ENCODE measurements at regions not wholly inside any gene's neighbourhood (a gene's known extent, or its start where the extent isn't known, plus 50 kb on each side); places are given as distances from the start of the nearest gene placed in this dataset.

DNA sequence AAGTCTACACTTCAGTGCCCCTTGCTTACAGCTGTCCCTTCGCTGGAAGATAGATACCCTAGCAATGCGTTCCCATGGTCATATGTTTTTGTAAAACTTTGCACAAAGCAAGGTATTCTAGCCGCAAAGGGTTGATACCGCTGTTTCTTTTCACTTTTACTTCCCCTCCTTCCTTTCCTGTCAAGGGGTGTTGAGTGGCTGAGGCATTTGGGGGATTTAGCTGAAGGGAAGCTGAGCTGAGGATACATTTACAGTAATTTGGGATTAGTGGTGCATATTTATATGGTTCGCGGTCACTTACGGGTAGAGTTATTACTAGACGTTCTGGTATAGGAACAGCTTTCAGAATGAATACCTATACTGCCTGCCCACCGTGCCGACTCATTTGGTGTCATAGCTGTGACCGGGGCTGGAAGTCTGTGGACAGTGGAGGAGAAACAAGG lies 86.9 kb upstream of the WNT11 start:
- intact Hi-C loops (cut with micrococcal nuclease; ENCODE audit: unreplicated experiment): loop anchor here (5.0 kb wide), 2 partner anchors 56 to 86 kb away; partner anchors contain the start of gene WNT11
- in situ Hi-C loops (cut with MboI): no loop called here
- DNase-seq (ENCODE audit: low read depth, low spot score) (peak; percentile 71), FAIRE-seq (peak; percentile 97), ATAC-seq (peak; percentile 78)
- Histone ChIP-seq H3K27ac (ENCODE audit: control insufficient read depth, insufficient read depth) (no peak overlapping the region), H3K27me3 (replicated peaks in 1 of 2; ENCODE audit: control insufficient read depth in 2 of 2, insufficient read depth in 2 of 2, low read length in 1 of 2) (no peaks in the 10 kb centered on the region; a peak in 2 of 4 replicates), H3K79me2 (ENCODE audit: control insufficient read depth, insufficient read depth, low read length) (no peaks in the 10 kb centered on the region), H3K4me3 (peak overlapping the region; percentile 38; the same call in 1 of the 2 replicates), H2AFZ (ENCODE audit: control insufficient read depth, low read depth, low read length) (no peak overlapping the region), H3K36me3 (ENCODE audit: control insufficient read depth in 2 of 2, insufficient read depth in 2 of 2, low read length in 1 of 2) (no peaks in the 10 kb centered on the region), H4K20me1 (ENCODE audit: control insufficient read depth, insufficient read depth) (no peaks in the 10 kb centered on the region), H3K4me2 (ENCODE audit: control insufficient read depth, insufficient read depth) (peak overlapping the region; percentile 75), H3K9me3 (replicated peaks; ENCODE audit: control insufficient read depth, insufficient read depth, low read length) (no peaks in the 10 kb centered on the region; the same call in 2 of the 3 replicates), H3K4me1 (ENCODE audit: control insufficient read depth, insufficient read depth, low read length) (peaks cover 31% of the 10 kb centered on the region), H3K9ac (ENCODE audit: control insufficient read depth, insufficient read depth, low read length) (no peak overlapping the region)
- no TSS peak for BruUV-seq (replicated peaks)
- SMC1A ChIA-PET (ENCODE audit: uncharacterized antibody, unreplicated experiment): interaction anchor here (0.9 to 2.0 kb wide), 2 partner anchors 62 to 85 kb away, joined by 3 to 10 read pairs; no protein-coding TSS in a partner anchor
- POLR2A ChIA-PET: interaction anchor here (1.1 kb wide), 1 partner anchor 59 kb away, joined by 4 read pairs; no protein-coding TSS in a partner anchor
- RAD21 ChIA-PET (ENCODE audit: unreplicated experiment): interaction anchor here (0.7 to 1.0 kb wide), 2 partner anchors 26 to 59 kb away, joined by 3 to 6 read pairs; no protein-coding TSS in a partner anchor
- CTCF ChIA-PET: interaction anchor here (1.5 to 2.7 kb wide), 2 partner anchors 26 to 85 kb away, joined by 5 to 18 read pairs; no protein-coding TSS in a partner anchor
- WGBS (ENCODE audit: insufficient coverage, insufficient replicate concordance, low lambda C conversion rate, missing lambda C conversion rate): 2% methylated on average over 11 of the region's 11 CpGs
- TF ChIP-seq, protein P1, sequence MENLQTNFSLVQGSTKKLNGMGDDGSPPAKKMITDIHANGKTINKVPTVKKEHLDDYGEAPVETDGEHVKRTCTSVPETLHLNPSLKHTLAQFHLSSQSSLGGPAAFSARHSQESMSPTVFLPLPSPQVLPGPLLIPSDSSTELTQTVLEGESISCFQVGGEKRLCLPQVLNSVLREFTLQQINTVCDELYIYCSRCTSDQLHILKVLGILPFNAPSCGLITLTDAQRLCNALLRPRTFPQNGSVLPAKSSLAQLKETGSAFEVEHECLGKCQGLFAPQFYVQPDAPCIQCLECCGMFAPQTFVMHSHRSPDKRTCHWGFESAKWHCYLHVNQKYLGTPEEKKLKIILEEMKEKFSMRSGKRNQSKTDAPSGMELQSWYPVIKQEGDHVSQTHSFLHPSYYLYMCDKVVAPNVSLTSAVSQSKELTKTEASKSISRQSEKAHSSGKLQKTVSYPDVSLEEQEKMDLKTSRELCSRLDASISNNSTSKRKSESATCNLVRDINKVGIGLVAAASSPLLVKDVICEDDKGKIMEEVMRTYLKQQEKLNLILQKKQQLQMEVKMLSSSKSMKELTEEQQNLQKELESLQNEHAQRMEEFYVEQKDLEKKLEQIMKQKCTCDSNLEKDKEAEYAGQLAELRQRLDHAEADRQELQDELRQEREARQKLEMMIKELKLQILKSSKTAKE (IDR thresholded peaks at IDR 0.05; ENCODE audit: low read depth, poor library complexity, severe bottlenecking): peak; percentile 36
- TF ChIP-seq SPI1 (IDR thresholded peaks at IDR 0.05; ENCODE audit: borderline replicate concordance, insufficient read depth, low read depth, low read length) (peak; percentile 61), ZBED1 (IDR thresholded peaks at IDR 0.05; ENCODE audit: borderline replicate concordance) (no peak), IKZF1 (conservative IDR thresholded peaks at IDR 0.05) (peak; percentile 62), STAT3 (IDR thresholded peaks at IDR 0.05; ENCODE audit: low read depth, low read length) (no peak), CBFB (IDR thresholded peaks at IDR 0.05; ENCODE audit: low read depth) (0 out of 2 replicates have a peak, but pooled peaks have one; percentile 16), JUNB (IDR thresholded peaks at IDR 0.05) (peak; percentile 80), HDAC2 (IDR thresholded peaks at IDR 0.05) (no peak), ETV6 (conservative IDR thresholded peaks at IDR 0.05 in 1 of 2, IDR thresholded peaks at IDR 0.05 in 1 of 2; ENCODE audit: borderline replicate concordance in 1 of 2, low read depth in 1 of 2) (peak in 1 of 2 experiments; percentile 47; a peak in 1 of 4 replicates), IKZF2 (IDR thresholded peaks at IDR 0.05) (peak; percentile 84 to 88), NFIC (IDR thresholded peaks at IDR 0.05; ENCODE audit: low read depth, low read length) (peak; percentile 54), NBN (IDR thresholded peaks at IDR 0.05) (no peak), MTA3 (IDR thresholded peaks at IDR 0.05; ENCODE audit: borderline replicate concordance, low read length) (0 out of 2 replicates have a peak, but pooled peaks have one; percentile 57), MTA2 (IDR thresholded peaks at IDR 0.05; ENCODE audit: low read depth) (peak; percentile 39; the same call in 1 of the 2 replicates)
- TF ChIP-seq, protein P2, sequence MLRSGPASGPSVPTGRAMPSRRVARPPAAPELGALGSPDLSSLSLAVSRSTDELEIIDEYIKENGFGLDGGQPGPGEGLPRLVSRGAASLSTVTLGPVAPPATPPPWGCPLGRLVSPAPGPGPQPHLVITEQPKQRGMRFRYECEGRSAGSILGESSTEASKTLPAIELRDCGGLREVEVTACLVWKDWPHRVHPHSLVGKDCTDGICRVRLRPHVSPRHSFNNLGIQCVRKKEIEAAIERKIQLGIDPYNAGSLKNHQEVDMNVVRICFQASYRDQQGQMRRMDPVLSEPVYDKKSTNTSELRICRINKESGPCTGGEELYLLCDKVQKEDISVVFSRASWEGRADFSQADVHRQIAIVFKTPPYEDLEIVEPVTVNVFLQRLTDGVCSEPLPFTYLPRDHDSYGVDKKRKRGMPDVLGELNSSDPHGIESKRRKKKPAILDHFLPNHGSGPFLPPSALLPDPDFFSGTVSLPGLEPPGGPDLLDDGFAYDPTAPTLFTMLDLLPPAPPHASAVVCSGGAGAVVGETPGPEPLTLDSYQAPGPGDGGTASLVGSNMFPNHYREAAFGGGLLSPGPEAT (IDR thresholded peaks at IDR 0.05; ENCODE audit: low read depth): 0 out of 2 replicates have a peak, but pooled peaks have one; percentile 30
- TF ChIP-seq, protein P3, sequence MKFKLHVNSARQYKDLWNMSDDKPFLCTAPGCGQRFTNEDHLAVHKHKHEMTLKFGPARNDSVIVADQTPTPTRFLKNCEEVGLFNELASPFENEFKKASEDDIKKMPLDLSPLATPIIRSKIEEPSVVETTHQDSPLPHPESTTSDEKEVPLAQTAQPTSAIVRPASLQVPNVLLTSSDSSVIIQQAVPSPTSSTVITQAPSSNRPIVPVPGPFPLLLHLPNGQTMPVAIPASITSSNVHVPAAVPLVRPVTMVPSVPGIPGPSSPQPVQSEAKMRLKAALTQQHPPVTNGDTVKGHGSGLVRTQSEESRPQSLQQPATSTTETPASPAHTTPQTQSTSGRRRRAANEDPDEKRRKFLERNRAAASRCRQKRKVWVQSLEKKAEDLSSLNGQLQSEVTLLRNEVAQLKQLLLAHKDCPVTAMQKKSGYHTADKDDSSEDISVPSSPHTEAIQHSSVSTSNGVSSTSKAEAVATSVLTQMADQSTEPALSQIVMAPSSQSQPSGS (IDR thresholded peaks at IDR 0.05; ENCODE audit: low read length): peak; percentile 66; the same call in 1 of the 2 replicates
